Spinal cord (tissue), 9 donors: ENCODE measurements at regions not wholly inside any gene's neighbourhood (a gene's known extent, or its start where the extent isn't known, plus 50 kb on each side); places are given as distances from the start of the nearest gene placed in this dataset.

Experiments
- DNase-seq, 6 donors: peaks; one replicate each; pipeline versions ENCODE4 v3.0.0 to v3.0.0-alpha.2; 2013 to 2015; ENCODE audit warnings: low spot score in 6 of 6, low read depth in 4 of 6
- H3K27ac ChIP-seq: one replicate; pipeline ENCODE4 v1.5.1; 2013; ENCODE audit warnings: low read depth, low read length, control low read depth
- H3K27me3 ChIP-seq: one replicate; pipeline ENCODE4 v1.6.1; 2013; ENCODE audit warnings: low read length; ENCODE audit not compliant: control insufficient read depth, insufficient read depth
- H3K36me3 ChIP-seq: one replicate; pipeline ENCODE4 v1.6.1; 2013; ENCODE audit warnings: low read length; ENCODE audit not compliant: control insufficient read depth, insufficient read depth
- H3K4me1 ChIP-seq: one replicate; pipeline ENCODE4 v1.6.1; 2013; ENCODE audit warnings: low read length; ENCODE audit not compliant: control insufficient read depth, insufficient read depth
- H3K4me3 ChIP-seq: one replicate; pipeline ENCODE4 v1.5.1; 2013; ENCODE audit warnings: low read depth, low read length, control low read depth
- H3K9me3 ChIP-seq: one replicate; pipeline ENCODE4 v1.6.1; 2013; ENCODE audit warnings: low read length; ENCODE audit not compliant: control insufficient read depth, insufficient read depth
- WGBS: methylation state at CpG from one replicate; pipeline ENCODE4 v1.1.5; 2013; ENCODE audit warnings: missing lambda C conversion rate; ENCODE audit not compliant: insufficient coverage; 5-methylcytosine and 5-hydroxymethylcytosine counted together
- donor health status: healthy.

DNA sequence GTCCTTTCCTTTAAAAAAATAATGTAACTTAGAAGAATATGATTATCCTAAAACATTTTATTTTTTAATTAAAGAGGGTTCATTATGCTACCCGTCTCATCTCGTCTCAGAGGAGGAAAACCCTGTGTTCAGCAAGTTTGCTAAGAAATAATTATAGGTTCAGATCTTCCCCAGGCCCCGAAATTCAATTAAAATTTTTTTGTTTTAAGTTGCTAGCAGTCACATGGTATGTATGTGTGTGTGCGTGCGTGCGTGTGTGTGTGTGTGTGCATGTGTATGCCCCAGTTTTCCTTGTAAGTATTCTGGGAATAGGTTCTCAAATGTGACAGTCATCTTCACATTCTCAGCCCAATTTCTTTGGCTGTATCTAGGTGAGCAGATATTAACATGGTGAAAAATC is 86.6 kb upstream of the HOXC13 start:
- WGBS = 83% methylated on average over 1 of the region's 6 CpGs
- no peak overlapping the region for H3K27ac ChIP-seq
- H3K9me3 ChIP-seq = no peaks in the 10 kb centered on the region
- H3K4me3 ChIP-seq = no peak overlapping the region
- peaks cover 4% of the 10 kb centered on the region for H3K27me3 ChIP-seq
- DNase-seq = peak in 1 of 6 donors; percentile 58
- H3K36me3 ChIP-seq = no peaks in the 10 kb centered on the region
- no peaks in the 10 kb centered on the region for H3K4me1 ChIP-seq

DNA sequence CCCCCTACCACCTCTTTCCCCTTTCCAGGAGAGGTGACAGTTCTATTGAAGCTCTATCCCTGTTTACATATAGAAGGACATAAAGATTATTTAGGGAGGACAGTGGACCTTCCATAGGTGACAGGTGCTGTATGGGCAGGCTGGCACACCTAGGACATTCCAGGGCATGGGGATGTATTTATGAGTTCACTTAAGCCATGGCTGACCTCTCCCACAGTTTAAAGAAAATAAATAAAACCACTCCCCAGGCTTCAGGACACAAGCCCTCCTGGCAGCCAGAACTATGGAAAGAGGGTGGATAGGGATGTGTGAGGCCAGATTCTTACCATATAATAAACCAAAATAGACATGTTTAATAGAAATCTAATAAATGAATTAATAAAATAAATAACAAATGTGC is 85.6 kb upstream of the HOXC13 start:
- Histone ChIP-seq H3K4me1 (no peaks in the 10 kb centered on the region), H3K36me3 (no peaks in the 10 kb centered on the region), H3K4me3 (no peak overlapping the region), H3K27me3 (peaks cover 4% of the 10 kb centered on the region), H3K9me3 (no peaks in the 10 kb centered on the region), H3K27ac (no peak overlapping the region)
- no peak for DNase-seq

DNA sequence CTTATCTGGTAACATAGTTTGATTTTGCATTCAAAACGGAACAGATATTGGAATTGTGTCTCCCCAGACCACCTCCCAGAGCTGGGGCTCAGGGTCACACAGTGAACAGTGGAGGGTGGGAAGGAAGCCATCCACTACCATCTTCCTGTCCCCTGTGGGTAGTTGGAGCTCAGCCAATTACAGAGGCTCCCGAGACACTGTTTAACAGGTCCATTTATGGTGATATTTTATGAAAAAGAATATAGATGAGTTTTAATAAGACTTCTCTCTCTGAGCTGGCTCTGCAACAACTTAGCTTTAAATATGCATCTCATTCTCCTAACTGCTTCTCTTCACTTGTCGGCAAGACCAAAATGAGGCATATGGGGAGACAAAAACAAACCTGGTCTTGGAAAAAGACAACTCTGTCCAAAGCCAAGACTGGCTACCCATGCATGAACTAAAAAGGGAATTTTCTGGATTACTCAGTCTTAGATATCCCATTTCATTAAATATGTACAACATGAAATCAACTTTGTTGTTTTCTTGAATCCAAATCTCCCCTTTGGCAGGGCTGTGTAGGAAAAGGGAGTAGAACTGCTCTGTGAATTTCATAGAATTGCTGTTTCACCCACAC is 83.8 kb upstream of the HOXC13 start:
- peak in 3 of 6 donors; percentile 2 to 90 (median 78) for DNase-seq
- Histone ChIP-seq H3K27me3 (no peaks in the 10 kb centered on the region), H3K36me3 (no peaks in the 10 kb centered on the region), H3K4me3 (no peak overlapping the region), H3K4me1 (no peaks in the 10 kb centered on the region), H3K27ac (no peak overlapping the region), H3K9me3 (no peaks in the 10 kb centered on the region)
- WGBS = no CpG with 5 or more reads among the region's 3 CpGs

DNA sequence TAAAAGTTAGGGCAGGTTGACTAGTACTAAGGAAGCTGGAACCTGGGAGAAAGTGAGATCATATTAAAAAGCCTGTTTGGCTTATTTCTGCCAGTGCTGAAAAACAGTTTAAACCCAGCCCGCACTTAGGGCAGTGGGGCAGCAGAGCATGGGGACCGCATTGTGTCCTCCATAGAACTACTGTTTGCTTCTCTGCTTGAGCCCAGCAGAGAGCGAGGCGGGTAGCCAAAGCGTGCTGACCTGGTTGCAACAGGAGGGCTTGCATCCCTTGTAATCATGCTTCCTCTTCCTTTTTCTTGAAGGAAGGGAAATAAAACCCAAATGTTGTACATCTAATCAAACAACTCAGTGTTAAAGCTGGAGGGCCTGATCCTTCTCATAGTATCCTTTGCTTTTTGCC is 82.5 kb upstream of the HOXC13 start:
- H3K27me3 ChIP-seq = no peaks in the 10 kb centered on the region
- 79% methylated on average over 3 of the region's 5 CpGs for WGBS
- H3K27ac ChIP-seq = no peak overlapping the region
- no peaks in the 10 kb centered on the region for H3K9me3 ChIP-seq
- H3K4me1 ChIP-seq = no peaks in the 10 kb centered on the region
- DNase-seq = no peak
- no peaks in the 10 kb centered on the region for H3K36me3 ChIP-seq
- no peak overlapping the region for H3K4me3 ChIP-seq

DNA sequence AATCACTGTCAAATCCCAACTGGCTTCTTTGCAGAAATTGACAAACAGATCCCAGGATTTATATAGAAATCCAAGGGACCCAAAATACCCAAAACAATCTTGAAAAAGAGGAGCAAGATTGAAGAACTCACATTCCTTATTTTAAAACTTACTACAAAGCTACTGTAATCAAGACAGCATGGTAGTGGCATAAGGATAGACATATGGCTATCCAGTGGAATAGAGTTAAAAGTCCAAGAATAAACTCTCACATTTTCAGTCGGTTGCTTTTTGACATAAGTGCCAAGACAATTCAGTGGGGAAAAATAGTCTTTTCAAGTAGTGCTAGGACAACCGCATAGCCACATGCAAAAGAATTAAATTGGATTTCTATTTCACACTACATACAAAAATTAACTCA is 81.0 kb upstream of the HOXC13 start:
- no peak overlapping the region for H3K27ac ChIP-seq
- H3K27me3 ChIP-seq = no peaks in the 10 kb centered on the region
- no peaks in the 10 kb centered on the region for H3K36me3 ChIP-seq
- no peaks in the 10 kb centered on the region for H3K4me1 ChIP-seq
- DNase-seq = peak in 1 of 6 donors; percentile 57
- no peak overlapping the region for H3K4me3 ChIP-seq
- no peaks in the 10 kb centered on the region for H3K9me3 ChIP-seq
- no CpG with 5 or more reads among the region's 2 CpGs for WGBS

DNA sequence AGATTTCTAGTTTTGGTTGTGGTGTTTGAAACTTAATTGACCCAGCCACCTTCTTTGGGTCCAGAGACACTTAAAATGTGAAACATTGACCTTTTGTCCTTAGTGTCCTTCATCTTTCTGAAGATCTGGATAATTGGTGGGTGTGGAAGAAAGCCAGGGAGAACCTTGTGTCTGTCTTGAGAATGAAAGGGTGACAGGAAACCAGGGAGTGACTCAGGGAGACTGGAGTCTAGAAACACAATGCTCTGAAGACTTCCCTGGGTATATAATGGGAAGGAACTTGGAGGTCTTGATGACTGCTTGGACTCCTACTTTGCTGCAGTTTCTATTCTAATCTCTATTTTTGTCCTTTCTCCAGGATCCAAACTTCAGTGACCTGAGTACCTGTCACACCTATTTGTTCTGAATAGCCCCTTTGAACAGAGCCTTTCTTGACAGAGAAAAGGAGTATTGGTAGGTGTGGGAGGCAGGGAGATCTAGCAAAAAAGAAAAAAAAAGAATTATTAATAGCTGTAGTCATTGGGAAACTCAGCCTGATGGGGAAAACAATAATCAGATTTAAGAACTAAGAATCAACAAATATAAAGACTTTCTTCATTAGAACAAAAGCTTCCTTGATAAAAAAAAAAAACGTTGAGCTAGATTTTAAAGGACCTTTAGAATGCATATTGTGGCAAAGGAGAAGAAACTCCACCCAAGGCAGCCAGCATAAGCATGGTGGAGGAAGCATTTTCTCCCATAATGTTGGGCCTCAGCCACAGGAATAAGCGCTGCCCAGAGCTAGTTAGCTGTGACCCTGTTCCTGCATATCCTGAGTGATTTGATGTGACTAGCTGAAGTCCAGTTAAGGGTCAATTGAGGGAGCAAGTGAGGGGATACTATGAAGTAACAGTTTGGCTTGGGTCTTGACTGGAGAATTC is 77.9 kb upstream of the HOXC13 start:
- Histone ChIP-seq H3K4me1 (no peaks in the 10 kb centered on the region), H3K36me3 (no peaks in the 10 kb centered on the region), H3K9me3 (no peaks in the 10 kb centered on the region), H3K27me3 (no peaks in the 10 kb centered on the region), H3K4me3 (no peak overlapping the region), H3K27ac (no peak overlapping the region)
- WGBS = no CpG with 5 or more reads among the region's 2 CpGs
- no peak for DNase-seq

DNA sequence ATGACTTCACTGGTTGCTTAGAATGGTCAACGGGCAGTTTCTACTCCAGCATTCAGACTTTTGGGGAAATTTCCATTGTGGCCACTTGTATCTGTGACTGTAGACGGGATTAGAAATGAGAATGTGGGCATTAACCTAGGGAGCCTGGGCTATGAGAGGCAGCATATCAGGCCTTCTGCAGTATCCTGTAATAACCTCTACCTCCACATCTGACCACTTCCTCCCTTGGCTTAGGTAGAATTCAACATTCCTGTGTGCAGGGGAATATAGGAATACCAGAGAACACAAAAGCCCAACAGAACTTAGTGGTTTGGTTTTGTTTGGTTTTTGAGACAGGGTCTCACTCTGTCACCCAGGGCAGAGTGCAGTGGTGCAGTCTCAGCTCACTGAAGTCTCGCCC is 76.4 kb upstream of the HOXC13 start:
- no peaks in the 10 kb centered on the region for H3K27me3 ChIP-seq
- H3K4me3 ChIP-seq = no peak overlapping the region
- H3K9me3 ChIP-seq = no peaks in the 10 kb centered on the region
- H3K36me3 ChIP-seq = no peaks in the 10 kb centered on the region
- H3K4me1 ChIP-seq = no peaks in the 10 kb centered on the region
- DNase-seq = no peak
- H3K27ac ChIP-seq = no peak overlapping the region
- 94% methylated on average over 2 of the region's 3 CpGs for WGBS

DNA sequence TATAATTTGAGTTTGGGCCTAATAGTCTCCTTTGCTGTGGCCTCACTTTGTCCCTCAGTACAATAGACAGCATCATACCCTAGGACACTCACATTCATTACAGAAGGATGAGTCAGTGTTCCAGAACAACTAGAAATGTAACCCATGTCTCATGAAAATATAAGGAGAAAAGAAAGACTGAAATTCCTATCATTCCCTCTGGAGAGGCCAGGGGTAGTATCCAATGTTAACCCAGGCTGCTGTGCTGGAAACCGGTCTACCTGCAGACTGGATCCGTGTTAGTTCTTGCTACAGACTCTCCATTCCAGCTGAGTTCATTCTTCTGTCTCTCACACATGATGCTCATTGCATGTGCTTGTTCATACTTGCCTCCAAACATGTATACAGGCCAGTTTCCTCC is 75.8 kb upstream of the HOXC13 start:
- no peaks in the 10 kb centered on the region for H3K4me1 ChIP-seq
- 79% methylated on average over 2 of the region's 2 CpGs for WGBS
- no peaks in the 10 kb centered on the region for H3K36me3 ChIP-seq
- H3K4me3 ChIP-seq = no peak overlapping the region
- H3K9me3 ChIP-seq = no peaks in the 10 kb centered on the region
- DNase-seq = no peak
- no peak overlapping the region for H3K27ac ChIP-seq
- no peaks in the 10 kb centered on the region for H3K27me3 ChIP-seq

DNA sequence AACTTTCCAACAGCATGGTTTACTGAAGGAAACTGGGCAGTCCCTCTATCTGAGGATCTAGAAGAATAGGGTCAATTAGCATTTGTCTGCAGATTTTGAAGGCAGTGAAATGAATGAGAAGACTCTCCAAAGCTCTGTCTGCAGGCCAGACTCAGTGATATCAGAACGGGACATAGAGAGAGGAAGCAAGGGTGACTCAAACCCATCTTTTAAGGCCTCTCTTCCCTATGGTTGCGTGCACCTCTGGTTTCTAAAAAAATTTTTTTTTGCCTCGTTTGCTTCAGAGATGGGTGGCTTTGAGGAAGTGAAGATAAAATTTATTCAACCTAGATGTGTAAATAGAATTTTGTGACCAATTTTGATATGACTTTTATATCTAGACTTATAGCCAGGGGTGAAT is 71.9 kb upstream of the HOXC13 start:
- 80% methylated on average over 1 of the region's 3 CpGs for WGBS

More for the DNA sequence above, 71.9 kb upstream of the HOXC13 start:
- DNase-seq = no peak
- Histone ChIP-seq H3K4me1 (peaks cover 6% of the 10 kb centered on the region), H3K9me3 (no peaks in the 10 kb centered on the region), H3K27me3 (no peaks in the 10 kb centered on the region), H3K27ac (no peak overlapping the region), H3K36me3 (no peaks in the 10 kb centered on the region), H3K4me3 (no peak overlapping the region)
